ENCODE measurements at regions not wholly inside any gene's neighbourhood (a gene's known extent, or its start where the extent isn't known, plus 50 kb on each side); places are given as distances from the start of the nearest gene placed in this dataset.

GRCh38 chr14:59120921-59121320, 67.5 kb upstream of the DAAM1 start:
- WGBS (ENCODE audit: low lambda C conversion rate): 48% methylated on average over 1 of the region's 1 CpG
- POLR2A ChIA-PET: no interaction called here
- H3K27me3 ChIP-seq (ENCODE audit: control insufficient read depth in 1 of 2, insufficient read depth in 2 of 2, low read length in 2 of 2): no peaks in the 10 kb centered on the region; a peak in 1 of 5 replicates
- ATAC-seq (no peak), DNase-seq (ENCODE audit: low spot score) (no peak), FAIRE-seq (no peak)
- TF ChIP-seq THAP9 (CRISPR knock-in tag; IDR thresholded peaks at IDR 0.05; ENCODE audit: borderline replicate concordance) (no peak), HNRNPL (IDR thresholded peaks at IDR 0.05; ENCODE audit: low read depth, low read length) (no peak), PCBP2 (optimal IDR thresholded peaks at IDR 0.05; ENCODE audit: low read depth, low read length, poor library complexity, severe bottlenecking) (no peak), ZNF251 (CRISPR knock-in tag; IDR thresholded peaks at IDR 0.05) (no peak), ZNF44 (CRISPR knock-in tag; IDR thresholded peaks at IDR 0.05) (no peak), ZNF431 (CRISPR knock-in tag; IDR thresholded peaks at IDR 0.05; ENCODE audit: borderline replicate concordance, low read depth) (no peak), ZNF580 (CRISPR knock-in tag; IDR thresholded peaks at IDR 0.05; ENCODE audit: borderline replicate concordance, low read depth) (no peak), ZNF839 (CRISPR knock-in tag; IDR thresholded peaks at IDR 0.05; ENCODE audit: borderline replicate concordance) (no peak), POLR2G (IDR thresholded peaks at IDR 0.05; ENCODE audit: low read depth, low read length) (no peak)
- H3K36me3 ChIP-seq (replicated peaks in 1 of 2; ENCODE audit: control insufficient read depth in 1 of 2, insufficient read depth in 2 of 2, low read length in 2 of 2): no peaks in the 10 kb centered on the region
- no peak overlapping the region for H3K27ac ChIP-seq (ENCODE audit: extremely low read length, insufficient read depth, low read length)
- no peak overlapping the region for H3K9ac ChIP-seq (ENCODE audit: insufficient read depth, low read depth, low read length)
- no peaks in the 10 kb centered on the region for H3K79me2 ChIP-seq (ENCODE audit: insufficient read depth, low read length)
- H4K20me1 ChIP-seq (ENCODE audit: insufficient read depth, low read length): no peaks in the 10 kb centered on the region
- H3K9me3 ChIP-seq (ENCODE audit: low read length): no peaks in the 10 kb centered on the region
- H3K4me3 ChIP-seq (replicated peaks in 1 of 3; ENCODE audit: insufficient read depth in 1 of 3, low read depth in 2 of 3, low read length in 3 of 3): no peak overlapping the region
- H3K4me1 ChIP-seq (ENCODE audit: insufficient read depth, low read length): no peaks in the 10 kb centered on the region
- H3K4me2 ChIP-seq (ENCODE audit: low read depth, low read length): no peak overlapping the region
- in situ Hi-C loops (cut with HindIII; ENCODE audit: extremely low pct_ligation_motif_present, low pct_unique_long_range_greater_than_20kb): no loop called here
- BruUV-seq (replicated peaks): no TSS peak
- intact Hi-C loops (cut with micrococcal nuclease; ENCODE audit: unreplicated experiment): no loop called here
- CTCF ChIA-PET (ENCODE audit: low intra/inter-chr PET ratio, low total read pairs): no interaction called here
- H2AFZ ChIP-seq (ENCODE audit: low read length): no peak overlapping the region

All from HepG2 (cell line).